PC-3 (cell line): ENCODE measurements at regions not wholly inside any gene's neighbourhood (a gene's known extent, or its start where the extent isn't known, plus 50 kb on each side); places are given as distances from the start of the nearest gene placed in this dataset.

Experiments used
- ATAC-seq: fragments of 200-7000 bp; cut with Tn5 transposase; 2 replicates; pipeline ENCODE4 v1.9.1; 2020; ENCODE audit warnings: mild to moderate bottlenecking, moderate library complexity
- BruUV-seq: library from RNA; stranded (reverse); fragments of 400-500 nt; replicated peaks from 2 replicates; lab custom pipeline; 2021; lab: Mats Ljungman, UMichigan
- CTCF ChIA-PET: fragments of 300-600 bp; sonication (Branson Sonifier 250); formaldehyde crosslinking; loops from one replicate; lab custom pipeline; 2022; ENCODE audit warnings: antibody characterized with exemption; lab: Charles Lee
- POLR2A ChIA-PET: fragments of 300-600 bp; sonication (Branson Sonifier 250); formaldehyde crosslinking; loops from one replicate; lab custom pipeline; 2022; ENCODE audit warnings: antibody characterized with exemption; ENCODE audit not compliant: unreplicated experiment; lab: Charles Lee
- DNase-seq: peaks from one replicate; pipeline ENCODE4 v3.0.0-alpha.2; 2015
- H2AFZ ChIP-seq: fragments of 300-600 bp; sonication (generic); 2 replicates; pipeline ENCODE4 v1.6.0; 2016; ENCODE audit warnings: antibody characterized with exemption, low read length
- H3F3A ChIP-seq: fragments of 300-600 bp; sonication (generic); one replicate; pipeline ENCODE4 v1.6.0; 2017; ENCODE audit warnings: antibody characterized with exemption, low read length, control low read depth, mild to moderate bottlenecking; ENCODE audit not compliant: unreplicated experiment
- H3K27ac ChIP-seq: fragments of 300-600 bp; sonication (generic); 2 replicates; pipeline ENCODE4 v1.5.1; 2016; ENCODE audit warnings: mild to moderate bottlenecking, low read length
- H3K27me3 ChIP-seq: fragments of 300-600 bp; sonication (generic); 2 replicates; pipeline ENCODE4 v1.6.1; 2016; ENCODE audit warnings: low read length, mixed read lengths
- H3K36me3 ChIP-seq: fragments of 300-600 bp; sonication (generic); 2 replicates; pipeline ENCODE4 v1.6.1; 2016; ENCODE audit warnings: low read depth, mixed run types, low read length, mixed read lengths
- H3K4me1 ChIP-seq: fragments of 300-600 bp; sonication (generic); 2 replicates; pipeline ENCODE4 v1.5.1; 2016; ENCODE audit warnings: low read length; ENCODE audit not compliant: insufficient read depth
- H3K4me2 ChIP-seq: fragments of 300-600 bp; sonication (generic); 2 replicates; pipeline ENCODE4 v1.6.0; 2016; ENCODE audit warnings: low read length
- H3K4me3 ChIP-seq: fragments of 300-600 bp; sonication (generic); 2 replicates; pipeline ENCODE4 v1.5.1; 2016; ENCODE audit warnings: mild to moderate bottlenecking, low read length, mixed read lengths
- H3K79me2 ChIP-seq: fragments of 300-600 bp; sonication (generic); 2 replicates; pipeline ENCODE4 v1.6.1; 2017; ENCODE audit warnings: low read length, mixed read lengths
- H3K9ac ChIP-seq: fragments of 300-600 bp; sonication (generic); 2 replicates; pipeline ENCODE4 v1.6.0; 2016; ENCODE audit warnings: mild to moderate bottlenecking, low read length
- H3K9me2 ChIP-seq: fragments of 300-600 bp; sonication (generic); replicated peaks from 2 replicates; pipeline ENCODE4 v1.6.1; 2016; ENCODE audit warnings: mixed run types, low read length, mixed read lengths
- H3K9me3 ChIP-seq: fragments of 300-600 bp; sonication (generic); 2 replicates; pipeline ENCODE4 v1.6.1; 2016; ENCODE audit warnings: low read length, mixed read lengths
- H4K20me1 ChIP-seq: fragments of 300-600 bp; sonication (generic); 2 replicates; pipeline ENCODE4 v1.6.1; 2016; ENCODE audit warnings: low read length, mixed read lengths
- CTCF ChIP-seq: fragments of 300-600 bp; sonication (generic); conservative IDR thresholded peaks from 2 replicates; pipeline ENCODE4 v1.5.1; 2017; ENCODE audit warnings: antibody characterized with exemption, low read depth, mild to moderate bottlenecking, low read length
- EZH2 ChIP-seq: fragments of 300-600 bp; sonication (generic); IDR thresholded peaks from one replicate; pipeline ENCODE4 v1.6.1; 2017; ENCODE audit warnings: antibody characterized with exemption, mild to moderate bottlenecking, low read length; ENCODE audit not compliant: unreplicated experiment
- EZH2phosphoT487 ChIP-seq: fragments of 300-600 bp; sonication (generic); IDR thresholded peaks from 2 replicates; pipeline ENCODE4 v1.6.1; 2018; ENCODE audit warnings: mild to moderate bottlenecking, antibody characterized with exemption, low read length, borderline replicate concordance
- intact Hi-C: fragments of 100-400 bp; cut with micrococcal nuclease; formaldehyde crosslinking; loops from 2 replicates; pipeline ENCODE4 v1.9.0; 2023

GRCh38 chr20:17158701-17159100, 68.1 kb upstream of the PCSK2 start:
- Histone ChIP-seq H3K9me3 (no peaks in the 10 kb centered on the region), H2AFZ (no peak overlapping the region), H3K27ac (no peak overlapping the region), H3K79me2 (no peaks in the 10 kb centered on the region), H3K4me3 (no peak overlapping the region), H3K9me2 (no peaks in the 10 kb centered on the region), H3K4me2 (no peak overlapping the region), H3K36me3 (no peaks in the 10 kb centered on the region), H3K27me3 (peaks cover 27% of the 10 kb centered on the region), H3K4me1 (no peaks in the 10 kb centered on the region), H4K20me1 (no peaks in the 10 kb centered on the region), H3F3A (no peaks in the 10 kb centered on the region), H3K9ac (no peak overlapping the region)
- ATAC-seq (no peak), DNase-seq (no peak)
- ChIA-PET CTCF (no interaction called here), POLR2A (no interaction called here)
- intact Hi-C loops = no loop called here
- TF ChIP-seq EZH2phosphoT487 (no peak), CTCF (no peak), EZH2 (no peak)
- BruUV-seq = no TSS peak

- intact Hi-C loops = no loop called here
- Histone ChIP-seq H3K9me3 (no peaks in the 10 kb centered on the region), H4K20me1 (no peaks in the 10 kb centered on the region), H2AFZ (no peak overlapping the region), H3K9me2 (no peaks in the 10 kb centered on the region), H3K27ac (no peak overlapping the region), H3K4me3 (no peak overlapping the region), H3K4me1 (no peaks in the 10 kb centered on the region), H3K4me2 (no peak overlapping the region), H3K9ac (no peak overlapping the region), H3F3A (no peaks in the 10 kb centered on the region), H3K79me2 (no peaks in the 10 kb centered on the region), H3K36me3 (no peaks in the 10 kb centered on the region), H3K27me3 (peaks cover 32% of the 10 kb centered on the region)
- CTCF ChIA-PET = no interaction called here
- DNase-seq (no peak), ATAC-seq (no peak)
- POLR2A ChIA-PET = no interaction called here
- no TSS peak for BruUV-seq
- TF ChIP-seq CTCF (no peak), EZH2phosphoT487 (no peak), EZH2 (no peak)
Observed at GRCh38 chr20:17161673-17162481, 65.0 kb upstream of the PCSK2 start.

GRCh38 chr20:17168026-17168612, 58.7 kb upstream of the PCSK2 start:
- CTCF ChIA-PET = no interaction called here
- BruUV-seq = no TSS peak
- no peaks in the 10 kb centered on the region for H3K36me3 ChIP-seq

More at GRCh38 chr20:17168026-17168612, 58.7 kb upstream of the PCSK2 start:
- Histone ChIP-seq H3K27ac (no peak overlapping the region), H4K20me1 (no peaks in the 10 kb centered on the region), H3K4me2 (no peak overlapping the region), H3K9me2 (no peaks in the 10 kb centered on the region), H2AFZ (no peak overlapping the region), H3K4me1 (peaks cover 19% of the 10 kb centered on the region), H3K9me3 (no peaks in the 10 kb centered on the region), H3K4me3 (no peak overlapping the region), H3K79me2 (no peaks in the 10 kb centered on the region), H3K9ac (no peak overlapping the region), H3F3A (no peaks in the 10 kb centered on the region), H3K27me3 (peaks cover 42% of the 10 kb centered on the region)
- TF ChIP-seq CTCF (no peak), EZH2 (no peak), EZH2phosphoT487 (no peak)
- intact Hi-C loops = no loop called here
- no peak for DNase-seq
- ATAC-seq = no peak
- POLR2A ChIA-PET = no interaction called here
